IMR-90 (cell line): ENCODE measurements at regions not wholly inside any gene's neighbourhood (a gene's known extent, or its start where the extent isn't known, plus 50 kb on each side); places are given as distances from the start of the nearest gene placed in this dataset.

Experiments
- ATAC-seq: fragments of 200-7000 bp; cut with Tn5 transposase; 2 replicates; pipeline ENCODE4 v1.9.1; 2020; ENCODE audit warnings: low read depth, mild to moderate bottlenecking, moderate library complexity
- BruUV-seq: library from RNA; stranded (reverse); fragments of 400-500 nt; replicated peaks from 2 replicates; lab custom pipeline; 2021; lab: Mats Ljungman, UMichigan
- CTCF ChIA-PET: fragments of 300-600 bp; formaldehyde crosslinking; extraction: SDS; loops from one replicate; lab custom pipeline; 2021; ENCODE audit warnings: antibody characterized with exemption; lab: Yijun Ruan, JAX
- POLR2A ChIA-PET: fragments of 300-600 bp; sonication (Branson Sonifier 250); formaldehyde crosslinking; loops from one replicate; lab custom pipeline; 2022; ENCODE audit warnings: antibody characterized with exemption; ENCODE audit not compliant: unreplicated experiment; lab: Charles Lee
- DNase-seq: peaks from one replicate; pipeline ENCODE4 v3.0.0; 2013
- H2AFZ ChIP-seq: replicated peaks from 2 replicates; pipeline ENCODE3; 2013; ENCODE audit warnings: low read length, mild to moderate bottlenecking; ENCODE audit not compliant: poor library complexity
- H2AK5ac ChIP-seq: 2 replicates; pipeline ENCODE4 v1.6.1; 2013; ENCODE audit warnings: low read depth, low read length, inconsistent platforms
- H2AK9ac ChIP-seq: replicated peaks from 2 replicates; pipeline ENCODE3; 2013; ENCODE audit warnings: mild to moderate bottlenecking, low read depth, low read length, moderate library complexity; ENCODE audit not compliant: poor library complexity
- H2BK120ac ChIP-seq: 2 replicates; pipeline ENCODE4 v1.6.1; 2013; ENCODE audit warnings: low read depth, low read length, inconsistent platforms
- H2BK15ac ChIP-seq: 3 replicates; pipeline ENCODE4 v1.6.1; 2013; ENCODE audit warnings: low read depth, low read length, inconsistent platforms
- H2BK20ac ChIP-seq: 2 replicates; pipeline ENCODE4 v1.6.1; 2013; ENCODE audit warnings: low read depth, mild to moderate bottlenecking, inconsistent platforms, low read length, moderate library complexity
- H2BK5ac ChIP-seq: 2 replicates; pipeline ENCODE4 v1.6.1; 2013; ENCODE audit warnings: mild to moderate bottlenecking, low read depth, low read length, inconsistent platforms; ENCODE audit not compliant: poor library complexity, severe bottlenecking
- H3K14ac ChIP-seq: replicated peaks from 2 replicates; pipeline ENCODE4 v1.6.1; 2013; ENCODE audit warnings: low read depth, low read length, inconsistent platforms
- H3K18ac ChIP-seq: 2 replicates; pipeline ENCODE4 v1.6.1; 2013; ENCODE audit warnings: low read depth, low read length, control low read depth
- H3K23ac ChIP-seq: 2 replicates; pipeline ENCODE4 v1.6.1; 2013; ENCODE audit warnings: low read depth, low read length, inconsistent platforms
- H3K27ac ChIP-seq: 2 replicates; pipeline ENCODE4 v1.5.1; 2013; ENCODE audit warnings: mild to moderate bottlenecking, control low read depth, low read length; ENCODE audit not compliant: insufficient read depth
- H3K27me3 ChIP-seq: 2 replicates; pipeline ENCODE4 v1.6.1; 2013; ENCODE audit warnings: low read length; ENCODE audit not compliant: control insufficient read depth, insufficient read depth
- H3K36me3 ChIP-seq: 2 replicates; pipeline ENCODE4 v1.6.1; 2013; ENCODE audit warnings: low read length, mixed read lengths; ENCODE audit not compliant: control insufficient read depth, insufficient read depth
- H3K4ac ChIP-seq: 2 replicates; pipeline ENCODE4 v1.6.1; 2013; ENCODE audit warnings: low read depth, low read length, inconsistent platforms
- H3K4me1 ChIP-seq: 2 replicates; pipeline ENCODE4 v1.6.1; 2013; ENCODE audit warnings: low read length, mixed read lengths; ENCODE audit not compliant: control insufficient read depth, insufficient read depth
- H3K4me2 ChIP-seq: 2 replicates; pipeline ENCODE4 v1.6.1; 2013; ENCODE audit warnings: low read depth, mild to moderate bottlenecking, control low read depth, low read length, moderate library complexity
- H3K4me3 ChIP-seq: 2 replicates; pipeline ENCODE4 v1.5.1; 2013; ENCODE audit warnings: low read depth, mild to moderate bottlenecking, control low read depth, low read length, moderate library complexity; ENCODE audit not compliant: insufficient read depth
- H3K56ac ChIP-seq: 2 replicates; pipeline ENCODE4 v1.6.1; 2013; ENCODE audit warnings: low read length, inconsistent platforms; ENCODE audit not compliant: insufficient read depth; ENCODE audit errors: extremely low read depth
- H3K79me1 ChIP-seq, 2 experiments: 2 replicates each; pipeline ENCODE4 v1.6.1; 2013; ENCODE audit warnings: low read length in 2 of 2, inconsistent platforms in 1 of 2, low read depth in 1 of 2
- H3K9ac ChIP-seq: 2 replicates; pipeline ENCODE4 v1.6.1; 2013; ENCODE audit warnings: low read depth, low read length, control low read depth
- H3K9me1 ChIP-seq: 2 replicates; pipeline ENCODE4 v1.6.1; 2013; ENCODE audit warnings: low read length, inconsistent platforms; ENCODE audit not compliant: insufficient read depth
- H3K9me3 ChIP-seq: 2 replicates; pipeline ENCODE4 v1.6.1; 2013; ENCODE audit warnings: low read length; ENCODE audit not compliant: control insufficient read depth, insufficient read depth
- H4K20me1 ChIP-seq: 2 replicates; pipeline ENCODE4 v1.6.1; 2013; ENCODE audit warnings: low read length, inconsistent platforms; ENCODE audit not compliant: insufficient read depth
- H4K5ac ChIP-seq: 2 replicates; pipeline ENCODE4 v1.6.1; 2013; ENCODE audit warnings: mild to moderate bottlenecking, low read depth, low read length, control low read depth
- H4K8ac ChIP-seq, 2 experiments: 2 replicates each; pipeline ENCODE4 v1.6.1; 2013; ENCODE audit warnings: low read depth in 2 of 2, low read length in 2 of 2, control low read depth in 1 of 2, inconsistent platforms in 1 of 2
- H4K91ac ChIP-seq: 2 replicates; pipeline ENCODE4 v1.6.1; 2013; ENCODE audit warnings: low read depth, low read length, inconsistent platforms; ENCODE audit not compliant: insufficient read depth
- BHLHE40 ChIP-seq: fragments of 150-350 bp; IDR thresholded peaks from 2 replicates; pipeline ENCODE4 v1.6.1; 2016; ENCODE audit warnings: mild to moderate bottlenecking, low read depth, low read length
- CEBPB ChIP-seq: IDR thresholded peaks from 2 replicates; pipeline ENCODE4 v1.6.1; 2012; ENCODE audit warnings: low read depth, low read length, improper control_type of control experiment
- FOS ChIP-seq: fragments of 150-350 bp; IDR thresholded peaks from 2 replicates; pipeline ENCODE4 v1.6.1; 2016; ENCODE audit warnings: low read depth, low read length
- MXI1 ChIP-seq: IDR thresholded peaks from 2 replicates; pipeline ENCODE4 v1.6.1; 2012; ENCODE audit warnings: low read depth, mild to moderate bottlenecking, low read length, moderate library complexity, borderline replicate concordance
- NFE2L2 ChIP-seq: fragments of 150-350 bp; IDR thresholded peaks from 2 replicates; pipeline ENCODE4 v1.6.1; 2016; ENCODE audit warnings: low read depth, mild to moderate bottlenecking, low read length
- POLR2A ChIP-seq: IDR thresholded peaks from 2 replicates; pipeline ENCODE4 v1.6.1; 2012; ENCODE audit warnings: mild to moderate bottlenecking, low read depth, low read length
- RAD21 ChIP-seq: IDR thresholded peaks from 2 replicates; pipeline ENCODE4 v1.6.1; 2012; ENCODE audit warnings: low read length, improper control_type of control experiment
- RCOR1 ChIP-seq: IDR thresholded peaks from 2 replicates; pipeline ENCODE4 v1.6.1; 2012; ENCODE audit warnings: mild to moderate bottlenecking, low read length, improper control_type of control experiment; ENCODE audit not compliant: insufficient replicate concordance
- RFX5 ChIP-seq: IDR thresholded peaks from 2 replicates; pipeline ENCODE4 v1.8.0; 2012; ENCODE audit warnings: low read depth, mild to moderate bottlenecking, low read length, moderate library complexity
- WGBS, 2 experiments: methylation state at CpG; one replicate each; pipeline versions ENCODE4 v1.1.5 to v1.1.7; 2013; ENCODE audit warnings: missing lambda C conversion rate in 2 of 2; ENCODE audit not compliant: insufficient read length in 1 of 2; ENCODE audit errors: extremely low coverage in 2 of 2; 5-methylcytosine and 5-hydroxymethylcytosine counted together
- dilution Hi-C: fragments of 300-500 bp; cut with HindIII; formaldehyde crosslinking; loops from one replicate; pipeline ENCODE4 v1.14.3; 2018; ENCODE audit warnings: low sequenced_read_pairs; ENCODE audit not compliant: unreplicated experiment
- in situ Hi-C: fragments of 300-500 bp; cut with MboI; formaldehyde crosslinking; loops from 3 replicates; pipeline ENCODE4 v1.14.3; 2019; ENCODE audit warnings: low sequenced_read_pairs, inconsistent platforms, mixed read lengths
- intact Hi-C: fragments of 100-400 bp; cut with micrococcal nuclease; formaldehyde crosslinking; loops from 2 replicates; pipeline ENCODE4 v1.10.0; 2022
- TF ChIP-seq, protein P1 (sequence below): fragments of 150-350 bp; IDR thresholded peaks from 2 replicates; pipeline ENCODE4 v1.6.1; 2017; ENCODE audit warnings: mild to moderate bottlenecking, antibody characterized with exemption, low read length, low read depth

DNA sequence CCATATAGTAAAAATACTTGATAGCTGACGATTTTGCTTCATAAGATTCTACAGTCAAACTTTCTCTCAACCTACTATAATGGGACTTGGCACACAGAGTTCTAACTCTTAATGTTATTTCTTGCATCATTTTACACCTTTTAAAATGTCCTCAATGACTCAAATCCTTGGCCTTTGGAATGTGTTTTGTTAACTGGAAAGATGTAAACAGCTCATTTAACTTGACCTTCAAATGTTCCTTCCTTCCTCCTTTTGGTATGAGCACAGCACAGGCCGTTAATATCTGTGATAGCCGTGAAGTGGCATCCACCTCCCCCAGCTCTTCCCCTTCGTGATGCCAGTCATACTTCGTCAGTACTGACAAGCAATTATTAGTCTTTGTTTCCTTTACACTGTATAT is 972.0 kb upstream of the CITED2 start:
- Histone ChIP-seq H3K56ac (no peak overlapping the region), H3K9me3 (no peaks in the 10 kb centered on the region), H2BK5ac (peak overlapping the region; percentile 97), H4K91ac (no peak overlapping the region), H3K9ac (no peak overlapping the region), H3K4ac (peak overlapping the region; percentile 32), H4K8ac (peak overlapping the region in 1 of 2 experiments; percentile 79; a peak in 3 of 4 replicates), H2AFZ (peak overlapping the region; percentile 60), H2BK120ac (peak overlapping the region; percentile 93), H3K27me3 (no peaks in the 10 kb centered on the region), H3K14ac (peak overlapping the region; percentile 46), H3K79me1 (no peaks in the 10 kb centered on the region), H4K20me1 (no peaks in the 10 kb centered on the region), H2AK9ac (no peak overlapping the region), H3K4me1 (peaks cover 6% of the 10 kb centered on the region), H3K18ac (peak overlapping the region; percentile 31; the same call in 1 of the 2 replicates), H3K4me2 (peak overlapping the region; percentile 49; the same call in 1 of the 2 replicates), H4K5ac (peak overlapping the region; percentile 17; the same call in 1 of the 2 replicates), H3K27ac (peak overlapping the region; percentile 63; the same call in 1 of the 2 replicates), H3K9me1 (no peaks in the 10 kb centered on the region), H2BK15ac (peak overlapping the region; percentile 3; the same call in 1 of the 3 replicates), H2BK20ac (peak overlapping the region; percentile 85), H3K4me3 (no peak overlapping the region), H2AK5ac (peak overlapping the region; percentile 45; the same call in 1 of the 2 replicates), H3K23ac (peak overlapping the region; percentile 7; the same call in 1 of the 2 replicates), H3K36me3 (no peaks in the 10 kb centered on the region)
- in situ Hi-C loops (no loop called here), intact Hi-C loops (no loop called here), dilution Hi-C loops (no loop called here)
- BruUV-seq, result no TSS peak
- ATAC-seq (peak; percentile 73; the same call in 1 of the 2 replicates), DNase-seq (peak; percentile 26)
- ChIA-PET POLR2A (no interaction called here), CTCF (interaction anchor here (1.3 kb wide), 1 partner anchor 34 kb away, joined by 3 read pairs; no protein-coding TSS in a partner anchor)
- TF ChIP-seq RAD21, result no peak
- no peak for TF ChIP-seq MXI1
- TF ChIP-seq RFX5, result no peak
- TF ChIP-seq NFE2L2, result no peak
- no peak for TF ChIP-seq CEBPB
- no peak for TF ChIP-seq FOS
- TF ChIP-seq RCOR1, result no peak
- no peak for TF ChIP-seq POLR2A
- TF ChIP-seq, protein P1, sequence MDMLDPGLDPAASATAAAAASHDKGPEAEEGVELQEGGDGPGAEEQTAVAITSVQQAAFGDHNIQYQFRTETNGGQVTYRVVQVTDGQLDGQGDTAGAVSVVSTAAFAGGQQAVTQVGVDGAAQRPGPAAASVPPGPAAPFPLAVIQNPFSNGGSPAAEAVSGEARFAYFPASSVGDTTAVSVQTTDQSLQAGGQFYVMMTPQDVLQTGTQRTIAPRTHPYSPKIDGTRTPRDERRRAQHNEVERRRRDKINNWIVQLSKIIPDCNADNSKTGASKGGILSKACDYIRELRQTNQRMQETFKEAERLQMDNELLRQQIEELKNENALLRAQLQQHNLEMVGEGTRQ, result no peak
- TF ChIP-seq BHLHE40, result no peak
- no CpG with 5 or more reads among the region's 5 CpGs for WGBS, 2 experiments
